ENCODE measurements at regions not wholly inside any gene's neighbourhood (a gene's known extent, or its start where the extent isn't known, plus 50 kb on each side); places are given as distances from the start of the nearest gene placed in this dataset.
A peak's percentile ranks its signal among the peaks of the same experiment; 100 is the strongest.

DNA sequence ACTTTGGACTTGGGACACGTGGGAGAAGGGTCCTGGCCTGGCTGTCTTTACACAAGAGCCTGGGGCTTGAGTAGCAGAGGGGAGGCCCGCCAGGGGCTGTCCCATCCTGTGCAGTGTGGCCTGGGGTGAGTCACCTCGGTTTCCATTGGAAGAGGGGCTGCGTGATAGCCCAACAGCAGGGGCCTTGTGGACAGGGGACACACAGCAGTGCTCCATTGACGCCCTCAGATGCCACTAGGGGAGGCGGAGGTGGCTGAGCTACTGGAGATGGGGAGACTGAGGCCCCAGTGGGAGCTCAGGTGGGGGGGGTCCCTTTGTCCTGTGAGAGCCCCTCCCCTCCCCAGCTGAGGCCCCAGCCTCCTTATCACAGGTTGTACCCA, 50.0 kb upstream of the RNU6ATAC start:
- peaks cover 0 to 4% (median 0%) of the 10 kb centered on the region in 3 donors for H3K36me3 Mint-ChIP-seq
- POLR2A ChIA-PET: interaction anchor here (0.5 kb wide), 1 partner anchor 77 kb away, joined by 3 read pairs; no protein-coding TSS in a partner anchor
- H3K9me3 Mint-ChIP-seq: peaks cover 0 to 9% (median 0%) of the 10 kb centered on the region in 9 donors
- H3K4me1 Mint-ChIP-seq: peaks cover 0 to 4% (median 0%) of the 10 kb centered on the region in 4 donors
- DNase-seq (peak in 1 of 10 donors; percentile 60), ATAC-seq (no peak)
- no peaks in the 10 kb centered on the region for H3K27me3 Mint-ChIP-seq
- peak overlapping the region in 1 of 10 donors; percentile 53 for H3K27ac Mint-ChIP-seq
- H3K4me3 Mint-ChIP-seq: no peak overlapping the region

DNA sequence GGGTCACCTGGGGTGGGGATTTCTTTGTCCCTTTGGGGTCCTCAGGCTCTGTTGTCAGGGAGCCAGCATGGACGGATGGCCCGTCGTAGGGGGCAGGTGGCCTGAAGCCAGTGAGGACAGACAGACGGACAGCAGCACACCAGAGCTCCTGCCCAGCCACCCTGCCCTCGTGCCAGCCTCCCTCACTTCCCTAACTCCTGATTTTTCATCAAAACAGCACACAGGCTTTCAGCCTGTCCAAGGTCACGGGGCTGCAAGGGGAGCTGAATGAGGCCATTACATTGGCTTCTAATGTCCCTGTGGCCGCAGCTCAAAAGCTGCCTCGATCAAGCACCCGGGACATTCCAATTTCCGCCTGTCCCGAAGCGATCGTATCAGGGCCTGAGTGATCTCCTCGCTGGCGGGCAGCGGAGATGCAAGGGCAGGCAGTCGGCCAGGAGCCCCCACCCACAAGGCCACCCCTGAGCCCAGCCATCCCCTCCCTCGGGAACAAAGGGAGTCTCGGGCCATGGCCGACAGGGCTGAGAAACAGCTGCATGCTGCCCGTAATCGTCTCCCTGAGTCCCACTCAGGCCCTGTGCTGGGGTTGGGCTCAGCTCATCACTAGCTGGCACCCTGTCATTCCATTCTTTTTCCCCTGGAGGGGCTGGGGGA, 50.5 kb upstream of the RNU6ATAC start:
- H3K4me3 Mint-ChIP-seq: no peak overlapping the region
- ATAC-seq (no peak), DNase-seq (peak in 1 of 10 donors; percentile 35)
- H3K9me3 Mint-ChIP-seq: peaks cover 0 to 9% (median 0%) of the 10 kb centered on the region in 9 donors
- H3K27me3 Mint-ChIP-seq: no peaks in the 10 kb centered on the region
- POLR2A ChIA-PET: no interaction called here
- H3K27ac Mint-ChIP-seq: no peak overlapping the region
- peaks cover 0 to 4% (median 0%) of the 10 kb centered on the region in 4 donors for H3K4me1 Mint-ChIP-seq
- peaks cover 0 to 4% (median 0%) of the 10 kb centered on the region in 3 donors for H3K36me3 Mint-ChIP-seq

DNA sequence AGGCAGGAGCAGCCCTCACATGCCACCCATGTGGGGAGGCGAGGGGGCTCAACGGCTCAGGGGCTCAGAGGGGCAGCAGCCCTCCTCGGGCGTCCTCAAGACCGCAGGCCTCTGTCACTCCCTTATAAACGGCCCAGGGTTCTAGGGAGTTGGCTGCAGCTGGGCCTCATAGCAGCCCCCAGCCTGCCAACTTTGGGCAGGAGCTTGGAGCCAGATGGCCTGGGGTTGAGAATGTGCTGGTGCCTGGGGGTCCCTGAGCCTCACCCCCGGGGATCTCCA, 51.0 kb upstream of the RNU6ATAC start:
- peaks cover 0 to 4% (median 0%) of the 10 kb centered on the region in 4 donors for H3K4me1 Mint-ChIP-seq
- POLR2A ChIA-PET: no interaction called here
- no peak overlapping the region for H3K4me3 Mint-ChIP-seq
- DNase-seq (peak in 1 of 10 donors; percentile 2), ATAC-seq (no peak)
- peaks cover 0 to 4% (median 0%) of the 10 kb centered on the region in 3 donors for H3K36me3 Mint-ChIP-seq
- no peaks in the 10 kb centered on the region for H3K27me3 Mint-ChIP-seq
- H3K9me3 Mint-ChIP-seq: peaks cover 0 to 9% (median 0%) of the 10 kb centered on the region in 9 donors
- H3K27ac Mint-ChIP-seq: no peak overlapping the region

DNA sequence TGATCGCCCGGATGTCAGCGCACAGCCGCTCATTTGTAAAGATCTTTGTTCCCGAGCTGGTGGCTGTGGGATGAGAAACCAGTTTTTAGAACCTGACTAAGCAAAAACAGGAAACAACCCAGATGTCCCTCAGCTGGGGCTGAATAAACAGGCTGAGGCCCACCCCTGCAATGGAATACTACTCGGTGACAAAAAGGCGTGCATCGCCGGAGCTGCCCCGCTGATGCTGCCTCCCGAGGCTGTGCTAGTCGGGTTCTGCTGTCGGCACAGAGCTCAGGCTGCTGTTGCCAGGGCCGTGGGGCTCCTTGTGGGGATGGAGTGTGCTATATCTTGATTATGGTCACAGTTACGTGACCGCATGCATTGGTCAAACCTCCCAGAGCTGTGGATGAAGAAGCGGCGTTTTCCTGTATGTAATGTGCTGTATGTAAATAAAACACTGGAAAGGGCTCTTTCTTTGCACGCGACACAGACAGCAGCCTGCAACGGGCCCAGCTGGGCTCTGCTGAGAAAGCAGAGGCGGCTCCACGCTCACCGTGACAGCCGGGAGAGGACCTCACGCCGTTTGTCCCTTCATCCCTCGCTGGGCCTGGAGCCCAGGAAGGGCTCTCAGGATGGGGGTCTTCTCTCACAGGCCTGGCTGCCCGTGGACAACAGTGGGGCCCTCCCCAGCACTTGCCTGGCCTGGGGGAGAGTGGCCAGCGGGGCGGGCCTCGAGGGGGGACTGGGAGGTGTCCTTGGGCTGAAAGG, 51.5 kb upstream of the RNU6ATAC start:
- H3K4me1 Mint-ChIP-seq: peaks cover 0 to 4% (median 0%) of the 10 kb centered on the region in 4 donors
- H3K4me3 Mint-ChIP-seq: no peak overlapping the region
- no peak overlapping the region for H3K27ac Mint-ChIP-seq
- peaks cover 0 to 9% (median 0%) of the 10 kb centered on the region in 9 donors for H3K9me3 Mint-ChIP-seq
- POLR2A ChIA-PET: no interaction called here
- peak in 1 of 10 donors; percentile 27 for DNase-seq
- no peak for ATAC-seq
- H3K36me3 Mint-ChIP-seq: peaks cover 0 to 4% (median 0%) of the 10 kb centered on the region in 3 donors
- no peaks in the 10 kb centered on the region for H3K27me3 Mint-ChIP-seq

DNA sequence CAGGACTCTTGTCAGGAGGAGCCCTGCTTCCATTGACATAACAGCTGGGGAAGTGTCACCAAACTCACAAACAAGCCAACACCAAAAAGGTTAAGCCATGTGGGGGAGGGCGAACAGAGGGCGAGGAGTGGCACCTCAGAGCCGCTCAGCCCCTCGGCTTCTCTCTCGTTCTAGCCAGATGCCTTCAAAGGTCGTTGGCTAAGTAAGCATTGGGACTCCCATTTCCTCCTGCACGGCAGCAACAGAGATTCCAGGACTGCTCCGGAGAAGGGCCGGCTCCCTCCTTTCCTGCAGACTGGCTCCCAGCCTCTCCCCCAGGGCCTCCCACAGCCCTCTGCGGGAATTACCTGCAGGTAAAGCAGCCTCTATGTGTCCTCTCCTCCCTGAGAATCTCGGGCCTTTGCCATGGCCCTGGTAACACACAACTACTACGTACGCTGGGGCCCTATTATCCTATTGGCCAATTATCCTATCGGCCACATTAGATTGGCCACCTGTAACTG, 52.1 kb upstream of the RNU6ATAC start:
- H3K36me3 Mint-ChIP-seq: peaks cover 0 to 4% (median 0%) of the 10 kb centered on the region in 3 donors
- peaks cover 0 to 4% (median 0%) of the 10 kb centered on the region in 4 donors for H3K4me1 Mint-ChIP-seq
- DNase-seq: peak in 1 of 10 donors; percentile 35
- POLR2A ChIA-PET: no interaction called here
- H3K9me3 Mint-ChIP-seq: peaks cover 0 to 9% (median 0%) of the 10 kb centered on the region in 9 donors
- H3K4me3 Mint-ChIP-seq: no peak overlapping the region
- no peak for ATAC-seq
- H3K27ac Mint-ChIP-seq: no peak overlapping the region
- H3K27me3 Mint-ChIP-seq: no peaks in the 10 kb centered on the region

DNA sequence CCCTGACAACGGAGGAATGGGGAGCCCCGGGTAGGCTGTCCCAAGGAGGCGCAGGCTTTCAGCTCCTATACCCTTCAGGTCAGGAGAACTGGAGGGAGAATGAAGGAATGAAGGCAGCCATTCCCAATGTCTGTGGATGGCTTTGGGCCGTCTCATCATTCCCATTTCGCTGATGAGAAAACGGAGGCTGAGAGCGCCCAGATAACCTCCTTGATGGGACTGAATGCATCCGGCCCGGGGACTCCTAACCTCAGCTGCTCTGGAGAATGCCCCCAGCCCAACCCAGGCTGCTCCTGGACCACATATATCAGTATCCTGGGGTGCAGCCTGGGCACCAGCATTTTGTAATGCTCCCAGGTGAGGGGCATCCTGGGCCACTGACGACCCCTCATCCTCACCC, 52.6 kb upstream of the RNU6ATAC start:
- POLR2A ChIA-PET: no interaction called here
- no peak overlapping the region for H3K4me3 Mint-ChIP-seq
- DNase-seq (peak in 1 of 10 donors; percentile 55), ATAC-seq (no peak)
- peaks cover 0 to 4% (median 0%) of the 10 kb centered on the region in 3 donors for H3K36me3 Mint-ChIP-seq
- H3K27me3 Mint-ChIP-seq: no peaks in the 10 kb centered on the region
- peaks cover 0 to 9% (median 0%) of the 10 kb centered on the region in 9 donors for H3K9me3 Mint-ChIP-seq
- peak overlapping the region in 1 of 10 donors; percentile 15 for H3K27ac Mint-ChIP-seq
- peaks cover 0 to 4% (median 0%) of the 10 kb centered on the region in 4 donors for H3K4me1 Mint-ChIP-seq

DNA sequence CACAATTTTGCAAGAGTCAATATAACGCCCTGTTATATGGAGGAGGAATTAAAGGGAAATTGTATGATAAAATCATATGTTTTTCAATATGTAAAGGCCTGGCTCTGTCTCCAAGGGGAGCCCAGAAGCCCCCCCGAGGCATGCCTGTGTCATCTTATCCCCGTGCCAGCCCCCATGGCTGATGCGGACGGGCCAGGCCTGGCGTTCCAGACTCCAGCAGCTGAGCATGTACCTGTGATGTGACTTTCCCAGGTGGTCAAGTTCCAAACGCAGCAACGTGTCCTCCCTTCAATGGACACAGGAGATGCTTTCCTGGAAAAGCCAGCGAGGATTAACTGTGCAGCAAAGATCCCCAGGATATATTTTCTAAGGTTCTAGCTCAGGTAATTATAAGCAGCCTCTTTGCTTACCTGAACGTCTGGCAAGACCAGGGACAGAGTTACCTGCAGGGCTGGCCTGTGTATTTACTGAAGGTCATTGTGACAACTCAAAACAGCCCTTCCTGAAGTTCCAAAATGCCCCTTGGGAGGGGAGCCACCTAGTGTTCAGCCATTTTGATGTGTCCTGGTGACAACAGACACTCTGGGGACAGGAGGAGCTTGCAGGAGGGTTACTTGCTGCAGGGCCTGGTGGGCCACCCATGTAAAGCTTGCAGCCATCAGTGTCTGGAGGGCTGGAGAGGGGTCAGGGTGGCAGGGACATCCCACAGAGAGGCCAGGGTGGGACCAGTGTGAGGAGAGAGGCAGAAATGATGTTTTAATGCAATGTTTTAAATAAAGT, 53.3 kb upstream of the RNU6ATAC start:
- H3K27ac Mint-ChIP-seq: peak overlapping the region in 2 of 10 donors; percentile 15 to 47

DNA sequence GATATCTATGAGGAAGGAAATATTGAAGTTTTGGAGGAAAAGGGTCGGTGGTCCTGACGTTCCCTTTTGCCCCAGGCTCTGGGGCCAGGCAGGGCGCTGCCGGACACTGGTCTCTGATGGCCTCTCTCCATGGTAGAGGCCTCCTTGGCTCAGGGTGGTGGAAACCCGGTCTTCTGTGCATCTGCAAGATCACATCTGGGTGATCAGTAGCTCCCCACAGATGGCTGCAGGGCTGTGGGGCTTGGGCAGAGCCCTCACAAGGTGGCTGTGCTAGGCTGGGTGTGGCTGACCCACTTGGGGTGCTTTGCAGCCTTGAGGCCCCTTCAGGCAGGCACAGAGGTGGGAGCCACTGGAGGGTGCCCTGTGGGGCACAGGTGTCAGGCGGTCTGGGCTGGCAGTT, 53.9 kb upstream of the RNU6ATAC start:
- ATAC-seq (no peak), DNase-seq (peak in 1 of 10 donors; percentile 13)
- H3K4me1 Mint-ChIP-seq: peaks cover 0 to 4% (median 0%) of the 10 kb centered on the region in 4 donors
- POLR2A ChIA-PET: interaction anchor here (0.6 to 0.7 kb wide), 2 partner anchors 9 to 149 kb away, joined by 3 to 7 read pairs; no protein-coding TSS in a partner anchor
- no peaks in the 10 kb centered on the region for H3K36me3 Mint-ChIP-seq
- H3K9me3 Mint-ChIP-seq: peaks cover 0 to 1% (median 0%) of the 10 kb centered on the region in 9 donors
- H3K27me3 Mint-ChIP-seq: no peaks in the 10 kb centered on the region
- no peak overlapping the region for H3K27ac Mint-ChIP-seq
- H3K4me3 Mint-ChIP-seq: no peak overlapping the region

More for the DNA sequence above, 53.3 kb upstream of the RNU6ATAC start:
- H3K9me3 Mint-ChIP-seq: peaks cover 0 to 7% (median 0%) of the 10 kb centered on the region in 9 donors
- DNase-seq (peak in 1 of 10 donors; percentile 58), ATAC-seq (no peak)
- H3K4me1 Mint-ChIP-seq: peaks cover 0 to 4% (median 0%) of the 10 kb centered on the region in 4 donors
- no peak overlapping the region for H3K4me3 Mint-ChIP-seq
- H3K27me3 Mint-ChIP-seq: no peaks in the 10 kb centered on the region
- peaks cover 0 to 4% (median 0%) of the 10 kb centered on the region in 3 donors for H3K36me3 Mint-ChIP-seq
- POLR2A ChIA-PET: no interaction called here

DNA sequence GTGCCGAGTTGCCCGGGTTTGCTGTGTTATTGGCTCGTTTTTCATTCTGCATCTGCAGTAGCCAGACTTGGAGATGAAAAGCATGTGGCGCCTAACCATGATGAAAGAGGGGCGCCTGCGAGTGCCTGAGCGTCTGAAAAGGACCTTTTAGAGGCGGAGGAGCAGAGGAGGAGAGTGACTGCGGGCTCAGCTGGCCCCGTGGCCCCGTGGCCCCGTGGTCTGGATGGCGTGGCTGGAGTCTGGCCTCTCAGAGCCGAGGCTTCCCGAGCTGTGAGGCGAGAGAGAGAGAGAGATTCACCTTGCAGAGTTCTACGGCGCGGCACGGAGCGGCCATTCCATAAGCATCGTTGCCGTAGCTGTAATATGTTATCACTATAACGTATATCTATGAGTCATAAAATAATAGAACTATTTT, 55.3 kb upstream of the RNU6ATAC start:
- POLR2A ChIA-PET: no interaction called here
- no peak overlapping the region for H3K27ac Mint-ChIP-seq
- no peak for ATAC-seq
- no peaks in the 10 kb centered on the region for H3K36me3 Mint-ChIP-seq
- H3K4me3 Mint-ChIP-seq: no peak overlapping the region
- H3K4me1 Mint-ChIP-seq: peaks cover 0 to 4% (median 0%) of the 10 kb centered on the region in 4 donors
- no peaks in the 10 kb centered on the region for H3K9me3 Mint-ChIP-seq
- H3K27me3 Mint-ChIP-seq: no peaks in the 10 kb centered on the region
- DNase-seq: no peak

DNA sequence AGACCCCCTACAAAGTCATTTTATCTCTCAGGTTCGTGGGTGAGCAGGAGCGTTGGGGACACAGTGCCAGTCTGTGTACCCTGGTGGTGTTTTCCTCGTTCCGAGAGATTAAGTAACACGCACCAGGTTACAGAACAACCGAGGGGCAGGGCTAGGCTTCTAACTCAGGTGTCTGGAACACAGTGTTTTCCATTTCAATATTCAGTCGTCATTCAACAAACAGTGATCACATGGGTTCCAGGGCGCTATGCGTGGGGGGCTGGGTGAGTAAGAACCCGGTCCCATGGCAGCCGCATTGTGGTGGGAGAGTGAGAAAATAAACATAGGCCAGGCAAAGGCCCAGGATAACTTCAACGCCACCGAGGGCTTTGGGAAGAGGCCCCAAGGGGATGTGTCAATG, 55.9 kb upstream of the RNU6ATAC start:
- ATAC-seq: no peak
- Mint-ChIP-seq H3K4me3 (no peak overlapping the region), H3K27ac (no peak overlapping the region)

DNA sequence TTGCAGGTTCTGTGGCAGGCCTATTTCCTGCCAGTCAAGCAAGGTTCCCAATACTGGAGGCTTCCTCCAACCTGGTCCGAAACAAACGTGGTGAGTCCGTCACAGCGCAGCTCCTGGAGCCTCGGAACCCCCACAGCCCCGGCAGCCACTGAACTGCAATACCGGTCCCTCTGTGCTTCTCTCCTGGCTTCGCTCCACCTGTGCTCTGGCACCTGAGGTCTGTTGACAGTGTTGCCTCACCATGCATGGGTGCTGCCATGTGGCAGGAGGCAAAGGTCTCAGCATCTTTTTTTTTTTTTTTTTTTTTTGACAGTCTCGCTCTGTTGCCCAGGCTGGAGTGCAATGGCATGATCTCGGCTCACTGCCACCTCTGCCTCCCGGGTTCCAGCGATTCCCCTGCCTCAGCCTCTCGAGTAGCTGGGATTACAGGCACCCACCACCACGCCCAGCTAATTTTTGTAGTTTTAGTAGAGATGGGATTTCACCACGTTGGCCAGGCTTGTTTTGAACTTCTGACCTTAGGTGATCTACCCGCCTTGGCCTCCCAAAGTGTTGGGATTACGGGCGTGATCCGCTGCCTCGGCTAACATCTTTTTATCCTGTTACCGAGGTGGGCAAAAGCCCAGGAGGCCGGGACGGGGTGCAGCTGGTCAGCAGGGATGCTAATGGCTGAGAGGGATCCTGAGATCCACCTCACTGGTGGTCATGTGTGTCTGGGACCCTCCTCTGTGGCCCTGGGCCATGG, 57.1 kb upstream of the RNU6ATAC start:
- H3K4me1 Mint-ChIP-seq: peaks cover 0 to 2% (median 0%) of the 10 kb centered on the region in 4 donors
- H3K36me3 Mint-ChIP-seq: no peaks in the 10 kb centered on the region
- no peak overlapping the region for H3K4me3 Mint-ChIP-seq
- POLR2A ChIA-PET: no interaction called here
- H3K27me3 Mint-ChIP-seq: peaks cover 0 to 2% (median 0%) of the 10 kb centered on the region in 5 donors
- ATAC-seq (no peak), DNase-seq (peak in 1 of 10 donors; percentile 18)
- H3K27ac Mint-ChIP-seq: peak overlapping the region in 1 of 10 donors; percentile 10
- H3K9me3 Mint-ChIP-seq: no peaks in the 10 kb centered on the region

More for the DNA sequence above, 55.9 kb upstream of the RNU6ATAC start:
- no peaks in the 10 kb centered on the region for H3K36me3 Mint-ChIP-seq
- H3K27me3 Mint-ChIP-seq: no peaks in the 10 kb centered on the region
- peak in 1 of 10 donors; percentile 41 for DNase-seq
- H3K9me3 Mint-ChIP-seq: no peaks in the 10 kb centered on the region
- POLR2A ChIA-PET: no interaction called here
- peaks cover 0 to 4% (median 0%) of the 10 kb centered on the region in 4 donors for H3K4me1 Mint-ChIP-seq
